LNCAP (cell line): ENCODE measurements at regions not wholly inside any gene's neighbourhood (a gene's known extent, or its start where the extent isn't known, plus 50 kb on each side); places are given as distances from the start of the nearest gene placed in this dataset.

Source experiments
- CTCF ChIP-seq: fragments of 450-650 bp; IDR thresholded peaks from 2 replicates; pipeline ENCODE4 v1.5.1; 2017; ENCODE audit warnings: mild to moderate bottlenecking

- no peak for TF ChIP-seq CTCF
Observed at GRCh38 chr4:14368391-14368790, 633.9 kb upstream of the CPEB2 start.

GRCh38 chr4:14371131-14371530 lies 631.1 kb upstream of the CPEB2 start:
- no peak for TF ChIP-seq CTCF

- TF ChIP-seq CTCF = no peak
Observed at GRCh38 chr4:14375816-14376215, 626.5 kb upstream of the CPEB2 start.

GRCh38 chr4:14379183-14379582 lies 623.1 kb upstream of the CPEB2 start:
- no peak for TF ChIP-seq CTCF

GRCh38 chr4:14383652-14384051 lies 618.6 kb upstream of the CPEB2 start:
- TF ChIP-seq CTCF = no peak

GRCh38 chr4:14384824-14385223 lies 617.5 kb upstream of the CPEB2 start:
- no peak for TF ChIP-seq CTCF

- no peak for TF ChIP-seq CTCF
Observed at GRCh38 chr4:14386196-14386595, 616.1 kb upstream of the CPEB2 start.

- no peak for TF ChIP-seq CTCF
Observed at GRCh38 chr4:14387647-14388046, 614.6 kb upstream of the CPEB2 start.
